GM12872 (cell line): ENCODE measurements at regions not wholly inside any gene's neighbourhood (a gene's known extent, or its start where the extent isn't known, plus 50 kb on each side); places are given as distances from the start of the nearest gene placed in this dataset.

Source experiments
- CTCF ChIP-seq: IDR thresholded peaks from 3 replicates; pipeline ENCODE4 v1.5.1; 2011; ENCODE audit warnings: low read depth, mild to moderate bottlenecking, low read length, moderate library complexity; ENCODE audit not compliant: insufficient read depth

GRCh38 chr1:214913966-214914365 lies 168.6 kb upstream of the KCNK2 start:
- TF ChIP-seq CTCF: no peak

GRCh38 chr1:214917081-214917635 lies 165.4 kb upstream of the KCNK2 start:
- no peak for TF ChIP-seq CTCF

GRCh38 chr1:214918745-214919144 lies 163.8 kb upstream of the KCNK2 start:
- no peak for TF ChIP-seq CTCF

GRCh38 chr1:214920337-214920736 lies 162.2 kb upstream of the KCNK2 start:
- TF ChIP-seq CTCF: no peak

GRCh38 chr1:214923278-214923915 lies 159.1 kb upstream of the KCNK2 start:
- no peak for TF ChIP-seq CTCF

GRCh38 chr1:214927796-214928195 lies 154.7 kb upstream of the KCNK2 start:
- no peak for TF ChIP-seq CTCF

GRCh38 chr1:214928574-214928973 lies 154.0 kb upstream of the KCNK2 start:
- no peak for TF ChIP-seq CTCF
